ENCODE measurements at regions not wholly inside any gene's neighbourhood (a gene's known extent, or its start where the extent isn't known, plus 50 kb on each side); places are given as distances from the start of the nearest gene placed in this dataset.

- no peaks in the 10 kb centered on the region for H3K27me3 Mint-ChIP-seq (ENCODE audit: low read depth)
- peak; percentile 60 for ATAC-seq
- no peak overlapping the region for H3K4me3 Mint-ChIP-seq
- H3K27ac Mint-ChIP-seq, result no peak overlapping the region
- H3K4me1 Mint-ChIP-seq, result peaks cover 27% of the 10 kb centered on the region
- ChIA-PET CTCF (interaction anchor here (1.0 kb wide), 1 partner anchor 149 kb away, joined by 3 read pairs; no protein-coding TSS in a partner anchor), POLR2A (no interaction called here)
- H3K36me3 Mint-ChIP-seq, result no peaks in the 10 kb centered on the region
- no peak for DNase-seq (ENCODE audit: low spot score)
- H3K9me3 Mint-ChIP-seq, result peaks cover 5% of the 10 kb centered on the region; the same call in 1 of the 2 replicates
- TF ChIP-seq ESRRA (CRISPR knock-in tag; IDR thresholded peaks at IDR 0.05; ENCODE audit: borderline replicate concordance) (no peak), GRHL2 (CRISPR knock-in tag; IDR thresholded peaks at IDR 0.05; ENCODE audit: insufficient replicate concordance, severe bottlenecking) (no peak), MXD4 (CRISPR knock-in tag; IDR thresholded peaks at IDR 0.05; ENCODE audit: borderline replicate concordance) (no peak)
Measured at GRCh38 chr1:60573726-60574409, 500.3 kb upstream of the C1orf87 start.

- Mint-ChIP-seq H3K4me1 (peaks cover 27% of the 10 kb centered on the region), H3K27ac (no peak overlapping the region), H3K27me3 (ENCODE audit: low read depth) (no peaks in the 10 kb centered on the region), H3K4me3 (no peak overlapping the region), H3K9me3 (peaks cover 5% of the 10 kb centered on the region; the same call in 1 of the 2 replicates), H3K36me3 (no peaks in the 10 kb centered on the region)
- ChIA-PET POLR2A (no interaction called here), CTCF (interaction anchor here (1.0 kb wide), 1 partner anchor 148 kb away, joined by 3 read pairs; no protein-coding TSS in a partner anchor)
- DNase-seq (ENCODE audit: low spot score), result no peak
- ATAC-seq, result no peak
- no peak for TF ChIP-seq ATF3 (CRISPR knock-in tag; conservative IDR thresholded peaks at IDR 0.05)
- no peak for TF ChIP-seq GABPB1 (CRISPR knock-in tag; IDR thresholded peaks at IDR 0.05)
- no peak for TF ChIP-seq NR3C1 (CRISPR knock-in tag; conservative IDR thresholded peaks at IDR 0.05; ENCODE audit: low read depth)
- TF ChIP-seq CREB1 (CRISPR knock-in tag; IDR thresholded peaks at IDR 0.05), result no peak
- TF ChIP-seq PRDM15 (CRISPR knock-in tag; IDR thresholded peaks at IDR 0.05), result no peak
- no peak for TF ChIP-seq ESRRA (CRISPR knock-in tag; IDR thresholded peaks at IDR 0.05; ENCODE audit: borderline replicate concordance)
- no peak for TF ChIP-seq NFYB (CRISPR knock-in tag; conservative IDR thresholded peaks at IDR 0.05; ENCODE audit: low read depth)
- TF ChIP-seq FOXK1 (CRISPR knock-in tag; IDR thresholded peaks at IDR 0.05), result no peak
- TF ChIP-seq NR1H2 (CRISPR knock-in tag; IDR thresholded peaks at IDR 0.05), result no peak
- no peak for TF ChIP-seq ZNF281 (CRISPR knock-in tag; IDR thresholded peaks at IDR 0.05)
- no peak for TF ChIP-seq ZBTB21 (CRISPR knock-in tag; IDR thresholded peaks at IDR 0.05; ENCODE audit: borderline replicate concordance)
- TF ChIP-seq ZMAT4 (CRISPR knock-in tag; IDR thresholded peaks at IDR 0.05), result no peak
- TF ChIP-seq TP53 (CRISPR knock-in tag; IDR thresholded peaks at IDR 0.05), result no peak
- TF ChIP-seq ZNF512 (CRISPR knock-in tag; IDR thresholded peaks at IDR 0.05; ENCODE audit: borderline replicate concordance), result no peak
- TF ChIP-seq HMGXB4 (CRISPR knock-in tag; IDR thresholded peaks at IDR 0.05), result no peak
- no peak for TF ChIP-seq MYBL2 (CRISPR knock-in tag; IDR thresholded peaks at IDR 0.05)
- no peak for TF ChIP-seq NFATC4 (CRISPR knock-in tag; IDR thresholded peaks at IDR 0.05)
- no peak for TF ChIP-seq ZNF263 (CRISPR knock-in tag; IDR thresholded peaks at IDR 0.05; ENCODE audit: low read depth)
- no peak for TF ChIP-seq TEAD1 (CRISPR knock-in tag; IDR thresholded peaks at IDR 0.05)
Measured at GRCh38 chr1:60573121-60573520, 499.6 kb upstream of the C1orf87 start.
